A673 (cell line): ENCODE measurements at regions not wholly inside any gene's neighbourhood (a gene's known extent, or its start where the extent isn't known, plus 50 kb on each side); places are given as distances from the start of the nearest gene placed in this dataset.

Source experiments
- CTCF ChIP-seq: fragments of 300-800, 200-600 bp; sonication (generic); conservative IDR thresholded peaks from 2 replicates; pipeline ENCODE4 v1.5.1; 2017; ENCODE audit warnings: low read depth, mild to moderate bottlenecking, antibody characterized with exemption, low read length, moderate library complexity, mixed read lengths
- EZH2 ChIP-seq: fragments of 200-600 bp; sonication (generic); IDR thresholded peaks from 2 replicates; pipeline ENCODE4 v1.6.1; 2017; ENCODE audit warnings: borderline replicate concordance, low read depth, mild to moderate bottlenecking, mixed read lengths, antibody characterized with exemption, low read length; ENCODE audit not compliant: poor library complexity, severe bottlenecking

DNA sequence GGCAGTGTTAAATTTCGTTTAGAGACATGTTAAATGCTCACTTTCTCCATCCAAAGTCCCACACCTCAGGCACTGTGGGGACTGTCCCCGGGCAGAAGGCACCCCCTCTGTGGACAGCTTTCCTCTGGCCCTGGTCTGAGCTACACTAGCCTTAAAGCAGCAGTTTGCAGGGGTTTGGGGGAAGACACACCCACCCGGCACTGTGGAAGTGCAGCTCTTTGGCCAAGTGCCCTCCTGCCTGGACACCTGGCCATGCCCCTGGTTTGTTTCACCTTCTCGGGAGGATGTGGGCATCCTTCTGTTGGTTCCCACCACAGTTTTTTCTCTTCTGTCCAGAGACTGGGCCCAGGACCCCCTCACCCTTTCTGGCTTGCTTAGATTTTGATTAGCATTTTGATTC is 1254.7 kb downstream of the BRD1 start:
- TF ChIP-seq EZH2 (no peak), CTCF (no peak)
